H1 (cell line): ENCODE measurements at regions not wholly inside any gene's neighbourhood (a gene's known extent, or its start where the extent isn't known, plus 50 kb on each side); places are given as distances from the start of the nearest gene placed in this dataset.

Experiments used
- CTCF ChIA-PET: fragments of 300-600 bp; sonication (Branson Sonifier 250); formaldehyde crosslinking; loops from one replicate; lab custom pipeline; 2021; ENCODE audit not compliant: partially characterized antibody; lab: Charles Lee
- POLR2A ChIA-PET: fragments of 300-600 bp; sonication (Branson Sonifier 250); formaldehyde crosslinking; loops from one replicate; lab custom pipeline; 2021; ENCODE audit warnings: inconsistent platforms; ENCODE audit not compliant: partially characterized antibody; lab: Charles Lee
- DNase-seq, 2 experiments: peaks; one replicate each; pipeline versions ENCODE4 v3.0.0 to v3.0.0-alpha.2; 2010 to 2022; ENCODE audit warnings: low spot score in 2 of 2, low read depth in 1 of 2, mixed read lengths in 1 of 2
- FAIRE-seq: peaks from 2 replicates; lab custom pipeline; 2011; peaks lifted over from hg19 to GRCh38; lab: Jason Lieb, UNC
- H2AFZ ChIP-seq: 2 replicates; pipeline ENCODE4 v1.8.1; 2012; ENCODE audit warnings: low read length, inconsistent platforms
- H2AK5ac ChIP-seq: 2 replicates; pipeline ENCODE4 v1.6.1; 2013; ENCODE audit warnings: low read depth, low read length
- H2BK120ac ChIP-seq: replicated peaks from 2 replicates; pipeline ENCODE3; 2013; ENCODE audit warnings: low read depth, low read length, inconsistent platforms
- H2BK12ac ChIP-seq: 2 replicates; pipeline ENCODE4 v1.6.1; 2013; ENCODE audit warnings: low read depth, low read length
- H2BK15ac ChIP-seq: 2 replicates; pipeline ENCODE4 v1.6.1; 2013; ENCODE audit warnings: low read length
- H2BK20ac ChIP-seq: 2 replicates; pipeline ENCODE4 v1.6.1; 2013; ENCODE audit warnings: low read length
- H2BK5ac ChIP-seq: 2 replicates; pipeline ENCODE4 v1.6.1; 2013; ENCODE audit warnings: low read depth, low read length
- H3K14ac ChIP-seq: 2 replicates; pipeline ENCODE4 v1.6.1; 2013; ENCODE audit warnings: inconsistent platforms; ENCODE audit not compliant: insufficient read length
- H3K18ac ChIP-seq: 2 replicates; pipeline ENCODE4 v1.6.1; 2013; ENCODE audit warnings: low read length; ENCODE audit errors: extremely low read depth
- H3K23ac ChIP-seq: 2 replicates; pipeline ENCODE4 v1.6.1; 2013; ENCODE audit warnings: inconsistent platforms; ENCODE audit not compliant: insufficient read length
- H3K23me2 ChIP-seq: 2 replicates; pipeline ENCODE4 v1.6.1; 2013; ENCODE audit warnings: low read depth, low read length
- H3K27ac ChIP-seq: 2 replicates; pipeline ENCODE4 v1.6.1; 2011; ENCODE audit warnings: low read depth, low read length, inconsistent platforms
- H3K27me3 ChIP-seq, 4 experiments: replicated peaks in 1 of 4; 1 replicate in 1 of 4; 2 replicates in 3 of 4; pipeline versions ENCODE4 v1.6.1 to v1.8.1; 2011 to 2013; ENCODE audit warnings: low read length in 3 of 4, mild to moderate bottlenecking in 3 of 4, inconsistent platforms in 2 of 4, mixed read lengths in 2 of 4, moderate library complexity in 1 of 4; ENCODE audit not compliant: control insufficient read depth in 3 of 4, insufficient read depth in 3 of 4; ENCODE audit errors: extremely low read depth in 1 of 4
- H3K36me3 ChIP-seq, 4 experiments: 2 replicates each; pipeline versions ENCODE4 v1.6.1 to v1.8.1; 2011 to 2013; ENCODE audit warnings: mild to moderate bottlenecking in 4 of 4, low read length in 3 of 4, moderate library complexity in 2 of 4, control low read depth in 1 of 4, inconsistent platforms in 1 of 4; ENCODE audit not compliant: insufficient read depth in 4 of 4, control insufficient read depth in 2 of 4
- H3K4ac ChIP-seq: replicated peaks from 2 replicates; pipeline ENCODE3; 2013; ENCODE audit warnings: low read length, low read depth, mixed read lengths, inconsistent platforms; ENCODE audit not compliant: insufficient read length
- H3K4me1 ChIP-seq, 4 experiments: replicated peaks in 1 of 4; 1 replicate in 1 of 4; 2 replicates in 3 of 4; pipeline versions ENCODE4 v1.6.1 to v1.8.1; 2011 to 2013; ENCODE audit warnings: low read length in 3 of 4, inconsistent platforms in 2 of 4, mixed read lengths in 1 of 4; ENCODE audit not compliant: insufficient read depth in 4 of 4, control insufficient read depth in 3 of 4
- H3K4me2 ChIP-seq, 2 experiments: 2 replicates each; pipeline versions ENCODE4 v1.6.1 to v1.8.1; 2011 to 2013; ENCODE audit warnings: low read depth in 2 of 2, low read length in 2 of 2, control low read depth in 1 of 2, inconsistent platforms in 1 of 2, mild to moderate bottlenecking in 1 of 2; ENCODE audit not compliant: insufficient read depth in 1 of 2
- H3K4me3 ChIP-seq, 4 experiments: fragments of 200-600, 300-600 bp in 1 of 4; sonication (generic), shearing (Covaris generic), sonication (Bioruptor Twin) in 1 of 4; 2 replicates each; pipeline versions ENCODE4 v1.5.1 to v1.8.1; 2011 to 2016; ENCODE audit warnings: low read length in 4 of 4, low read depth in 3 of 4, control low read depth in 2 of 4, inconsistent platforms in 2 of 4, mild to moderate bottlenecking in 2 of 4, mixed read lengths in 1 of 4, moderate library complexity in 1 of 4; ENCODE audit not compliant: insufficient read depth in 2 of 4; ENCODE audit errors: extremely low read depth in 1 of 4
- H3K56ac ChIP-seq: replicated peaks from 2 replicates; pipeline ENCODE3; 2013; ENCODE audit warnings: low read depth, mild to moderate bottlenecking, mixed read lengths, low read length, inconsistent platforms; ENCODE audit not compliant: insufficient read length
- H3K79me1 ChIP-seq: 2 replicates; pipeline ENCODE4 v1.6.1; 2013; ENCODE audit warnings: low read depth, low read length, control low read depth
- H3K79me2 ChIP-seq, 2 experiments: 2 replicates each; pipeline versions ENCODE4 v1.6.1 to v1.8.1; 2012 to 2013; ENCODE audit warnings: low read length in 2 of 2, mild to moderate bottlenecking in 2 of 2, inconsistent platforms in 1 of 2; ENCODE audit not compliant: insufficient read depth in 2 of 2, control insufficient read depth in 1 of 2
- H3K9ac ChIP-seq, 4 experiments: replicated peaks in 1 of 4; 1 replicate in 1 of 4; 2 replicates in 3 of 4; pipeline versions ENCODE4 v1.6.1 to v1.8.1; 2011 to 2013; ENCODE audit warnings: low read depth in 3 of 4, low read length in 3 of 4, control low read depth in 2 of 4, mild to moderate bottlenecking in 2 of 4, moderate library complexity in 2 of 4, inconsistent platforms in 1 of 4; ENCODE audit errors: extremely low read depth in 1 of 4
- H3K9me3 ChIP-seq, 2 experiments: 2 replicates each; pipeline versions ENCODE4 v1.6.1 to v1.8.1; 2012 to 2013; ENCODE audit warnings: mild to moderate bottlenecking in 2 of 2, moderate library complexity in 2 of 2, control low read depth in 1 of 2, inconsistent platforms in 1 of 2, low read depth in 1 of 2, low read length in 1 of 2, mixed read lengths in 1 of 2; ENCODE audit not compliant: insufficient read depth in 2 of 2
- H4K20me1 ChIP-seq, 2 experiments: replicated peaks in 1 of 2; 2 replicates each; pipeline versions ENCODE3 to v1.8.1; 2011 to 2013; ENCODE audit warnings: inconsistent platforms in 2 of 2, low read length in 2 of 2, mild to moderate bottlenecking in 1 of 2; ENCODE audit not compliant: insufficient read depth in 2 of 2, control insufficient read depth in 1 of 2
- H4K5ac ChIP-seq: 2 replicates; pipeline ENCODE4 v1.6.1; 2013; ENCODE audit warnings: low read length, low read depth, mixed read lengths, inconsistent platforms; ENCODE audit not compliant: insufficient read length
- H4K8ac ChIP-seq: 2 replicates; pipeline ENCODE4 v1.8.0; 2013; ENCODE audit warnings: mild to moderate bottlenecking, moderate library complexity, low read length, inconsistent platforms; ENCODE audit not compliant: insufficient read depth; ENCODE audit errors: extremely low read depth
- H4K91ac ChIP-seq: replicated peaks from 2 replicates; pipeline ENCODE3; 2013; ENCODE audit warnings: low read length, mixed read lengths, inconsistent platforms; ENCODE audit not compliant: insufficient read length
- ASH2L ChIP-seq: fragments of 200-600, 300-600 bp; sonication (generic); IDR thresholded peaks from one replicate; pipeline ENCODE4 v1.7.1; 2017; ENCODE audit warnings: low read length
- CEBPB ChIP-seq: IDR thresholded peaks from 2 replicates; pipeline ENCODE4 v1.6.1; 2012; ENCODE audit warnings: low read depth, low read length
- PHF8 ChIP-seq: fragments of 200-600 bp; sonication (generic); conservative IDR thresholded peaks from 2 replicates; pipeline ENCODE4 v1.7.1; 2012; ENCODE audit warnings: low read depth, mild to moderate bottlenecking, inconsistent platforms, low read length, moderate library complexity
- POLR2AphosphoS5 ChIP-seq: IDR thresholded peaks from 2 replicates; pipeline ENCODE4 v1.6.1; 2011; ENCODE audit warnings: low read depth, low read length
- SRF ChIP-seq: IDR thresholded peaks from 2 replicates; pipeline ENCODE4 v1.6.1; 2011; ENCODE audit warnings: mild to moderate bottlenecking, low read depth, low read length, moderate library complexity
- WGBS, 2 experiments: shearing (Covaris generic) in 1 of 2; methylation state at CpG; one replicate each; pipeline versions ENCODE4 v1.1.6 to v1.1.7; 2013 to 2015; ENCODE audit warnings: low lambda C conversion rate in 2 of 2, mixed read lengths in 2 of 2, inconsistent platforms in 1 of 2, low coverage in 1 of 2, missing lambda C conversion rate in 1 of 2; ENCODE audit not compliant: insufficient replicate concordance in 2 of 2, insufficient coverage in 1 of 2, insufficient read length in 1 of 2; ENCODE audit errors: extremely low coverage in 1 of 2, missing lambda C conversion rate in 1 of 2; 5-methylcytosine and 5-hydroxymethylcytosine counted together
- TF ChIP-seq, protein P1 (sequence below): IDR thresholded peaks from 2 replicates; pipeline ENCODE4 v1.6.1; 2012; ENCODE audit warnings: inconsistent platforms

DNA sequence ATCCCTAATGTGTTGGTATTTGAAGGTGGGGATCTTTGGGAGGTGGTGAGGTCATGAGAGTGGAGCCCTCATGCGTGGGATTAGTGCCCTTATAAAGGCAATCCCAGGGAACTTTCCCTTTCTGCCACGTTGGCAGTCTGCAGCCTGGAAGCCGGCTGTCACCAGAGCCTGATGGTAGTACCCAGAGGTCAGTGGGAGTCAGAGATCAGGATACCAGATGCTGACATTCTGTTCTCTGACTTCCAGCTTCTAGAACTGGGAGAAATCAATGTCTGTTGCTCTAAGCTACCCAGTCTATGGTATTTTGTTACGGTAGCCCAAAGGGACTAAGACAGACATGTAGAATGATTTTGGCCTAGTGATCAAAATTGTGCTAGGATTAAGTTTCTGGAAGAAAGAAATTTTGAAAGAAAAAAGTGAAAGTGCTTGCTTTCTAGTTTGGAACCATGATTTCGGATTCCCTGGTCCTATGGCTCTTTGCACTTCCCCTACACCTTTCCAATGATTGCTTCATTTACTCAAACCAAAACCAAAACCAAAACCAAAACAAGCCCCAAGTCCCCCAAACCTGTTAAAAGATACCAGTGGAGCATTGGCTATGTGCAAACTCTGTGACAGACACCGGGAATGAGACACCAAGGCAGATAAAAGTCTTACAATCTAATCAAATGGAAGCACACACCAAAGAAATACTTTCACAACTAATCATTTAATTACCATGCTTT is 173.7 kb upstream of the ZNF217 start:
- H4K5ac ChIP-seq: no peak overlapping the region
- no peaks in the 10 kb centered on the region for H4K20me1 ChIP-seq
- no peak overlapping the region for H3K27ac ChIP-seq
- H3K23ac ChIP-seq: no peak overlapping the region
- no peak overlapping the region for H3K4me3 ChIP-seq
- no peaks in the 10 kb centered on the region for H3K79me1 ChIP-seq
- peak overlapping the region; percentile 28 for H2BK120ac ChIP-seq
- peak overlapping the region; percentile 19 for H3K18ac ChIP-seq
- no peak overlapping the region for H3K56ac ChIP-seq
- TF ChIP-seq SRF (0 out of 2 replicates have a peak, but pooled peaks have one; percentile 23), POLR2AphosphoS5 (no peak), PHF8 (no peak), CEBPB (peak; percentile 22; the same call in 1 of the 2 replicates), ASH2L (no peak)
- TF ChIP-seq, protein P1, sequence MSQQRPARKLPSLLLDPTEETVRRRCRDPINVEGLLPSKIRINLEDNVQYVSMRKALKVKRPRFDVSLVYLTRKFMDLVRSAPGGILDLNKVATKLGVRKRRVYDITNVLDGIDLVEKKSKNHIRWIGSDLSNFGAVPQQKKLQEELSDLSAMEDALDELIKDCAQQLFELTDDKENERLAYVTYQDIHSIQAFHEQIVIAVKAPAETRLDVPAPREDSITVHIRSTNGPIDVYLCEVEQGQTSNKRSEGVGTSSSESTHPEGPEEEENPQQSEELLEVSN: no peak
- H2BK20ac ChIP-seq: peak overlapping the region; percentile 94
- no peak overlapping the region for H2BK5ac ChIP-seq
- no peak overlapping the region for H2BK15ac ChIP-seq
- H3K23me2 ChIP-seq: no peaks in the 10 kb centered on the region
- ChIA-PET POLR2A (interaction anchor here (1.0 to 1.1 kb wide), 3 partner anchors 11 to 173 kb away, joined by 3 read pairs; no protein-coding TSS in a partner anchor), CTCF (interaction anchor here (1.0 to 1.4 kb wide), 2 partner anchors 19 to 174 kb away, joined by 4 to 6 read pairs; no protein-coding TSS in a partner anchor)
- H4K91ac ChIP-seq: no peak overlapping the region
- no peaks in the 10 kb centered on the region for H3K27me3 ChIP-seq
- H2AK5ac ChIP-seq: no peak overlapping the region
- no peaks in the 10 kb centered on the region for H3K9me3 ChIP-seq
- H3K4me1 ChIP-seq: peaks cover 10 to 26% (median 21%) of the 10 kb centered on the region in 4 experiments
- H2AFZ ChIP-seq: no peak overlapping the region; the same call in 1 of the 2 replicates
- FAIRE-seq (no peak), DNase-seq (no peak)
- H3K79me2 ChIP-seq: no peaks in the 10 kb centered on the region
- no peak overlapping the region for H3K14ac ChIP-seq
- H4K8ac ChIP-seq: no peak overlapping the region
- no peak overlapping the region; the same call in 1 of the 2 replicates for H2BK12ac ChIP-seq
- 77% methylated on average over 6 of the region's 6 CpGs; no CpG with 5 or more reads in 1 of the 2 experiments for WGBS, 2 experiments
- H3K4ac ChIP-seq: no peak overlapping the region
- H3K4me2 ChIP-seq: peak overlapping the region in 1 of 2 experiments; percentile 52; a peak in 1 of 4 replicates
- no peak overlapping the region for H3K9ac ChIP-seq
- no peaks in the 10 kb centered on the region for H3K36me3 ChIP-seq
